K562 (cell line): ENCODE measurements at regions not wholly inside any gene's neighbourhood (a gene's known extent, or its start where the extent isn't known, plus 50 kb on each side); places are given as distances from the start of the nearest gene placed in this dataset.

Source experiments
- ATAC-seq: fragments of 200-7000 bp; cut with Tn5 transposase; 3 replicates; pipeline ENCODE4 v1.9.1; 2020; ENCODE audit warnings: moderate library complexity
- BruUV-seq: library from RNA; stranded (reverse); fragments of 400-500 nt; replicated peaks from 2 replicates; lab custom pipeline; 2021; lab: Mats Ljungman, UMichigan
- CTCF ChIA-PET: fragments of 300-600 bp; formaldehyde crosslinking; extraction: SDS; loops from one replicate; lab custom pipeline; 2021; ENCODE audit warnings: low intra/inter-chr PET ratio; lab: Yijun Ruan, JAX
- POLR2A ChIA-PET: fragments of 300-600, 350-650 bp; sonication (Branson Sonifier 250); formaldehyde crosslinking; extraction: SDS; loops from one replicate; lab custom pipeline; 2021; ENCODE audit warnings: antibody characterized with exemption, inconsistent platforms; lab: Yijun Ruan, JAX
- DNase-seq, 4 experiments: peaks; one replicate each; pipeline versions ENCODE4 v3.0.0 to v3.0.0-alpha.2; 2011 to 2018; ENCODE audit warnings: low spot score in 3 of 4, mixed read lengths in 3 of 4; ENCODE audit errors: extremely low read depth in 1 of 4
- FAIRE-seq: peaks from 2 replicates; lab custom pipeline; 2011; peaks lifted over from hg19 to GRCh38; lab: Jason Lieb, UNC
- H2AFZ ChIP-seq: 2 replicates; pipeline ENCODE4 v1.6.0; 2011; ENCODE audit warnings: low read depth, low read length, control low read depth, inconsistent platforms
- H3K27ac ChIP-seq: fragments of 200-600 bp; 3 replicates; pipeline ENCODE4 v1.8.0; 2011; ENCODE audit warnings: low read depth, mild to moderate bottlenecking, control low read depth, inconsistent platforms, low read length, moderate library complexity, mixed read lengths; ENCODE audit errors: extremely low read depth
- H3K27me3 ChIP-seq, 2 experiments: fragments of 300-600 bp in 1 of 2; 2 replicates in 1 of 2; 3 replicates in 1 of 2; pipeline versions ENCODE4 v1.6.0 to v1.8.0; 2011; ENCODE audit warnings: inconsistent platforms in 2 of 2, low read length in 2 of 2, mild to moderate bottlenecking in 1 of 2, mixed read lengths in 1 of 2, moderate library complexity in 1 of 2; ENCODE audit not compliant: control insufficient read depth in 2 of 2, insufficient read depth in 2 of 2
- H3K36me3 ChIP-seq: fragments of 300-600 bp; 3 replicates; pipeline ENCODE4 v1.8.0; 2011; ENCODE audit warnings: mild to moderate bottlenecking, low read length, inconsistent platforms; ENCODE audit not compliant: control insufficient read depth, insufficient read depth
- H3K4me1 ChIP-seq, 2 experiments: fragments of 200-600 bp in 1 of 2; replicated peaks in 1 of 2; 2 replicates in 1 of 2; 3 replicates in 1 of 2; pipeline versions ENCODE4 v1.5.1 to v1.8.0; 2011; ENCODE audit warnings: inconsistent platforms in 2 of 2, low read length in 2 of 2, mild to moderate bottlenecking in 1 of 2, mixed read lengths in 1 of 2, moderate library complexity in 1 of 2; ENCODE audit not compliant: control insufficient read depth in 2 of 2, insufficient read depth in 2 of 2
- H3K4me2 ChIP-seq: 2 replicates; pipeline ENCODE4 v1.6.1; 2011; ENCODE audit warnings: low read length, control low read depth, inconsistent platforms, mixed read lengths; ENCODE audit not compliant: insufficient read depth
- H3K4me3 ChIP-seq: fragments of 200-600 bp; sonication (generic), shearing (Covaris generic); 2 replicates; pipeline ENCODE4 v1.5.1; 2016; ENCODE audit warnings: control low read depth, inconsistent platforms
- H3K79me2 ChIP-seq: fragments of 200-600 bp; 3 replicates; pipeline ENCODE4 v1.8.0; 2011; ENCODE audit warnings: low read length, inconsistent platforms; ENCODE audit not compliant: control insufficient read depth, insufficient read depth
- H3K9ac ChIP-seq, 2 experiments: 2 replicates each; pipeline versions ENCODE4 v1.6.0 to v1.6.1; 2011; ENCODE audit warnings: low read depth in 2 of 2, low read length in 2 of 2, control low read depth in 1 of 2, inconsistent platforms in 1 of 2, mild to moderate bottlenecking in 1 of 2, mixed read lengths in 1 of 2; ENCODE audit not compliant: insufficient read depth in 1 of 2
- H3K9me1 ChIP-seq: one replicate; pipeline ENCODE4 v1.6.0; 2011; ENCODE audit warnings: inconsistent platforms, mild to moderate bottlenecking, low read length, moderate library complexity; ENCODE audit not compliant: control insufficient read depth, insufficient read depth
- H3K9me3 ChIP-seq: replicated peaks from 2 replicates; pipeline ENCODE4 v1.5.1; 2011; ENCODE audit warnings: low read depth, low read length, inconsistent platforms; ENCODE audit not compliant: control insufficient read depth, insufficient read depth
- H4K20me1 ChIP-seq: replicated peaks from 2 replicates; pipeline ENCODE4 v1.6.1; 2011; ENCODE audit warnings: low read length, inconsistent platforms, mixed read lengths; ENCODE audit not compliant: control insufficient read depth, insufficient read depth
- HDGF ChIP-seq: fragments of 450-650 bp; IDR thresholded peaks from 2 replicates; pipeline ENCODE4 v1.6.1; 2016
- HOMEZ ChIP-seq: fragments of 250-450 bp; sonication (Bioruptor Pico); IDR thresholded peaks from 2 replicates; pipeline ENCODE4 v1.4.0; 2020; ENCODE audit warnings: mild to moderate bottlenecking, moderate library complexity
- NFIX ChIP-seq: fragments of 250-450 bp; sonication (Bioruptor Pico); IDR thresholded peaks from 2 replicates; pipeline ENCODE4 v1.4.0; 2020; ENCODE audit warnings: low read depth, mild to moderate bottlenecking, moderate library complexity
- PRMT5 ChIP-seq: sonication (generic); formaldehyde crosslinking; IDR thresholded peaks from 2 replicates; pipeline ENCODE4 v1.5.0; 2020; ENCODE audit warnings: missing genetic modification reagents
- RBM22 ChIP-seq: fragments of 200-400 bp; formaldehyde crosslinking; IDR thresholded peaks from 2 replicates; pipeline ENCODE4 v1.6.1; 2018; ENCODE audit warnings: low read length, low read depth; ENCODE audit not compliant: poor library complexity, severe bottlenecking
- SNAPC5 ChIP-seq: fragments of 250-450 bp; sonication (Bioruptor Pico); IDR thresholded peaks from 2 replicates; pipeline ENCODE4 v1.8.0; 2021; ENCODE audit warnings: moderate library complexity, mild to moderate bottlenecking, inconsistent platforms
- TAF7 ChIP-seq: fragments of 450-650 bp; IDR thresholded peaks from 2 replicates; pipeline ENCODE4 v1.6.1; 2016; ENCODE audit warnings: missing genetic modification characterization, missing compliant biosample characterization
- TAF9B ChIP-seq: fragments of 450-650 bp; IDR thresholded peaks from 2 replicates; pipeline ENCODE4 v1.6.1; 2018; ENCODE audit warnings: mild to moderate bottlenecking; ENCODE audit not compliant: partially characterized antibody
- TCF7L2 ChIP-seq: fragments of 150-350 bp; IDR thresholded peaks from 2 replicates; pipeline ENCODE4 v1.6.1; 2016; ENCODE audit warnings: low read depth, mild to moderate bottlenecking, low read length, moderate library complexity
- ZBTB8A ChIP-seq: fragments of 450-650 bp; IDR thresholded peaks from 2 replicates; pipeline ENCODE4 v1.6.1; 2018; ENCODE audit warnings: mild to moderate bottlenecking, moderate library complexity; ENCODE audit not compliant: partially characterized antibody
- ZNF224 ChIP-seq: sonication (generic); formaldehyde crosslinking; IDR thresholded peaks from 2 replicates; pipeline ENCODE4 v1.8.0; 2022; ENCODE audit warnings: mild to moderate bottlenecking, missing genetic modification reagents
- ZNF431 ChIP-seq: sonication (generic); formaldehyde crosslinking; IDR thresholded peaks from 2 replicates; pipeline ENCODE4 v1.8.0; 2022; ENCODE audit warnings: mild to moderate bottlenecking, missing genetic modification reagents
- ZNF592 ChIP-seq: fragments of 450-650 bp; IDR thresholded peaks from 2 replicates; pipeline ENCODE4 v1.6.1; 2017; ENCODE audit warnings: antibody characterized with exemption, mild to moderate bottlenecking
- ZNF764 ChIP-seq: fragments of 250-450 bp; sonication (Bioruptor Pico); IDR thresholded peaks from 2 replicates; pipeline ENCODE4 v1.4.0; 2020; ENCODE audit warnings: low read depth, mild to moderate bottlenecking, moderate library complexity
- WGBS: fragments of 100-300 bp; shearing (Covaris generic); methylation state at CpG from one replicate; pipeline ENCODE4 v1.1.6; 2016; ENCODE audit warnings: low coverage, mixed read lengths; ENCODE audit not compliant: insufficient coverage; ENCODE audit errors: missing lambda C conversion rate; 5-methylcytosine and 5-hydroxymethylcytosine counted together
- in situ Hi-C: fragments of 300-500 bp; cut with MboI; formaldehyde crosslinking; loops from 4 replicates; pipeline ENCODE4 v1.15.0; 2018; ENCODE audit warnings: inconsistent platforms, mixed read lengths
- intact Hi-C: fragments of 100-400 bp; cut with micrococcal nuclease; formaldehyde crosslinking; loops from 2 replicates; pipeline ENCODE4 v1.14.2; 2022

GRCh38 chr1:4972761-4973320, 318.4 kb downstream of the AJAP1 start:
- POLR2A ChIA-PET, result interaction anchor here (0.6 kb wide), 1 partner anchor 99 kb away, joined by 3 read pairs; no protein-coding TSS in a partner anchor
- Histone ChIP-seq H3K4me1 (no peaks in the 10 kb centered on the region), H3K4me2 (no peak overlapping the region), H3K27ac (no peak overlapping the region), H3K9ac (no peak overlapping the region), H3K9me1 (no peaks in the 10 kb centered on the region)
- no peak for ATAC-seq
- BruUV-seq, result no TSS peak
- intact Hi-C loops, result no loop called here
- TF ChIP-seq PRMT5 (no peak), ZNF764 (CRISPR knock-in tag) (no peak), SNAPC5 (CRISPR knock-in tag) (no peak), TAF7 (tag) (no peak), RBM22 (no peak), ZNF431 (CRISPR knock-in tag) (no peak), ZNF224 (no peak), TCF7L2 (no peak), TAF9B (no peak), ZBTB8A (no peak), ZNF592 (no peak), HDGF (no peak), NFIX (CRISPR knock-in tag) (no peak), HOMEZ (CRISPR knock-in tag) (no peak)
- TF ChIP-seq, all 486 proteins: peak for 0
- no peak for FAIRE-seq
- Histone ChIP-seq H4K20me1 (no peaks in the 10 kb centered on the region), H3K36me3 (no peaks in the 10 kb centered on the region), H3K4me3 (no peak overlapping the region), H2AFZ (no peak overlapping the region), H3K27me3 (peaks cover 4 to 20% of the 10 kb centered on the region in 2 experiments; a peak in 4 of 5 replicates), H3K79me2 (no peaks in the 10 kb centered on the region), H3K9me3 (no peaks in the 10 kb centered on the region)
- in situ Hi-C loops, result no loop called here
- CTCF ChIA-PET, result no interaction called here
- no peak for DNase-seq
- under 1% methylated on average over 11 of the region's 12 CpGs for WGBS
